ENCODE measurements at regions not wholly inside any gene's neighbourhood (a gene's known extent, or its start where the extent isn't known, plus 50 kb on each side); places are given as distances from the start of the nearest gene placed in this dataset.

DNA sequence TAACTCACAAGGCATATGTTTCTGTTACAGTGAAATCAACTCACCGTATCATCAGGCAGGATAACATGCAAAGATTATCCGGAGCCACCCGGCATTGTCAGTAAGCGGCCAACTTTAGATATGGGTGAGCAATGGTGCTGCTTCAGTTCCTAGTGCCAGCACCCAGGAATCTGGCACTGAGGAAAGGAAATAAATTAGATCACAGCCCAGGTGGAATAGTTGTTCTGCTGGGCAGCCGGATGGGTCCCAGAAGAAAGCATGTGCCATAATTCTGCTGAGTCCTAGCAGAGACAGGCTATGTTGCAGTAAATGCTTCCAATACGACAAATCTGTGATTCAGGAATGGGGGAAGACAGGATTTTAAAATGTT is 183.6 kb upstream of the SPTLC3 start:
- TF ChIP-seq, protein P1, sequence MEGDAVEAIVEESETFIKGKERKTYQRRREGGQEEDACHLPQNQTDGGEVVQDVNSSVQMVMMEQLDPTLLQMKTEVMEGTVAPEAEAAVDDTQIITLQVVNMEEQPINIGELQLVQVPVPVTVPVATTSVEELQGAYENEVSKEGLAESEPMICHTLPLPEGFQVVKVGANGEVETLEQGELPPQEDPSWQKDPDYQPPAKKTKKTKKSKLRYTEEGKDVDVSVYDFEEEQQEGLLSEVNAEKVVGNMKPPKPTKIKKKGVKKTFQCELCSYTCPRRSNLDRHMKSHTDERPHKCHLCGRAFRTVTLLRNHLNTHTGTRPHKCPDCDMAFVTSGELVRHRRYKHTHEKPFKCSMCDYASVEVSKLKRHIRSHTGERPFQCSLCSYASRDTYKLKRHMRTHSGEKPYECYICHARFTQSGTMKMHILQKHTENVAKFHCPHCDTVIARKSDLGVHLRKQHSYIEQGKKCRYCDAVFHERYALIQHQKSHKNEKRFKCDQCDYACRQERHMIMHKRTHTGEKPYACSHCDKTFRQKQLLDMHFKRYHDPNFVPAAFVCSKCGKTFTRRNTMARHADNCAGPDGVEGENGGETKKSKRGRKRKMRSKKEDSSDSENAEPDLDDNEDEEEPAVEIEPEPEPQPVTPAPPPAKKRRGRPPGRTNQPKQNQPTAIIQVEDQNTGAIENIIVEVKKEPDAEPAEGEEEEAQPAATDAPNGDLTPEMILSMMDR (IDR thresholded peaks at IDR 0.05), result no peak
- no peak for TF ChIP-seq POLR2A (IDR thresholded peaks at IDR 0.05)

Measured in body of pancreas (tissue), 4 donors.